ENCODE measurements at regions not wholly inside any gene's neighbourhood (a gene's known extent, or its start where the extent isn't known, plus 50 kb on each side); places are given as distances from the start of the nearest gene placed in this dataset.
A peak's percentile ranks its signal among the peaks of the same experiment; 100 is the strongest.

GRCh38 chr2:171216631-171217030 is 55.9 kb upstream of the TLK1 start:
- Histone ChIP-seq H3K79me2 (ENCODE audit: control insufficient read depth, insufficient read depth, low read length) (no peaks in the 10 kb centered on the region), H3K36me3 (ENCODE audit: control insufficient read depth, insufficient read depth, low read length) (no peaks in the 10 kb centered on the region), H3K9ac (ENCODE audit: insufficient read depth, low read length) (no peak overlapping the region), H3K27me3 (ENCODE audit: control insufficient read depth, insufficient read depth, low read length) (no peaks in the 10 kb centered on the region), H3K4me2 (ENCODE audit: extremely low read depth, insufficient read depth, low read length) (no peak overlapping the region), H3K4me1 (ENCODE audit: control insufficient read depth, extremely low read depth, insufficient read depth, low read length) (no peaks in the 10 kb centered on the region), H4K20me1 (ENCODE audit: control insufficient read depth, extremely low read depth, insufficient read depth, low read length) (no peaks in the 10 kb centered on the region), H3K4me3 (replicated peaks in 1 of 4; ENCODE audit: control extremely low read depth in 1 of 4, insufficient read depth in 1 of 4, low read depth in 3 of 4, low read length in 4 of 4) (no peak overlapping the region), H2AFZ (ENCODE audit: low read length) (no peak overlapping the region), H3K9me3 (ENCODE audit: control insufficient read depth, insufficient read depth, low read depth, low read length) (no peaks in the 10 kb centered on the region), H3K27ac (ENCODE audit: insufficient read depth, low read length) (no peak overlapping the region)
- DNase-seq (ENCODE audit: low read depth in 2 of 2): no peak
- no peak for TF ChIP-seq CTCF (conservative IDR thresholded peaks at IDR 0.05 in 1 of 2, IDR thresholded peaks at IDR 0.05 in 1 of 2; ENCODE audit: low read depth in 1 of 2, low read length in 2 of 2)
- no peak for TF ChIP-seq EZH2 (IDR thresholded peaks at IDR 0.05; ENCODE audit: low read length, missing control alignments)

GRCh38 chr2:171214093-171214492 is 53.4 kb upstream of the TLK1 start:
- no peak overlapping the region for H2AFZ ChIP-seq (ENCODE audit: low read length)
- H3K27ac ChIP-seq (ENCODE audit: insufficient read depth, low read length): no peak overlapping the region
- no peaks in the 10 kb centered on the region for H3K79me2 ChIP-seq (ENCODE audit: control insufficient read depth, insufficient read depth, low read length)
- H3K36me3 ChIP-seq (ENCODE audit: control insufficient read depth, insufficient read depth, low read length): no peaks in the 10 kb centered on the region
- H4K20me1 ChIP-seq (ENCODE audit: control insufficient read depth, extremely low read depth, insufficient read depth, low read length): no peaks in the 10 kb centered on the region
- H3K27me3 ChIP-seq (ENCODE audit: control insufficient read depth, insufficient read depth, low read length): no peaks in the 10 kb centered on the region
- no peaks in the 10 kb centered on the region for H3K4me1 ChIP-seq (ENCODE audit: control insufficient read depth, extremely low read depth, insufficient read depth, low read length)
- H3K9ac ChIP-seq (ENCODE audit: insufficient read depth, low read length): no peak overlapping the region
- no peak for DNase-seq (ENCODE audit: low read depth in 2 of 2)
- H3K4me2 ChIP-seq (ENCODE audit: extremely low read depth, insufficient read depth, low read length): no peak overlapping the region
- TF ChIP-seq EZH2 (IDR thresholded peaks at IDR 0.05; ENCODE audit: low read length, missing control alignments): no peak
- TF ChIP-seq CTCF (conservative IDR thresholded peaks at IDR 0.05 in 1 of 2, IDR thresholded peaks at IDR 0.05 in 1 of 2; ENCODE audit: low read depth in 1 of 2, low read length in 2 of 2): no peak
- H3K4me3 ChIP-seq (replicated peaks in 1 of 4; ENCODE audit: control extremely low read depth in 1 of 4, insufficient read depth in 1 of 4, low read depth in 3 of 4, low read length in 4 of 4): no peak overlapping the region
- H3K9me3 ChIP-seq (ENCODE audit: control insufficient read depth, insufficient read depth, low read depth, low read length): no peaks in the 10 kb centered on the region

- peak in 1 of 2 donors; percentile 6 for DNase-seq (ENCODE audit: low read depth in 2 of 2)
- TF ChIP-seq EZH2 (IDR thresholded peaks at IDR 0.05; ENCODE audit: low read length, missing control alignments): no peak
- no peak for TF ChIP-seq CTCF (conservative IDR thresholded peaks at IDR 0.05 in 1 of 2, IDR thresholded peaks at IDR 0.05 in 1 of 2; ENCODE audit: low read depth in 1 of 2, low read length in 2 of 2)
- no peak overlapping the region for H3K9ac ChIP-seq (ENCODE audit: insufficient read depth, low read length)
- H3K4me3 ChIP-seq (replicated peaks in 1 of 4; ENCODE audit: control extremely low read depth in 1 of 4, insufficient read depth in 1 of 4, low read depth in 3 of 4, low read length in 4 of 4): no peak overlapping the region
- no peak overlapping the region for H3K4me2 ChIP-seq (ENCODE audit: extremely low read depth, insufficient read depth, low read length)
- H3K27me3 ChIP-seq (ENCODE audit: control insufficient read depth, insufficient read depth, low read length): no peaks in the 10 kb centered on the region
- no peak overlapping the region for H2AFZ ChIP-seq (ENCODE audit: low read length)
- no peaks in the 10 kb centered on the region for H3K9me3 ChIP-seq (ENCODE audit: control insufficient read depth, insufficient read depth, low read depth, low read length)
- H3K79me2 ChIP-seq (ENCODE audit: control insufficient read depth, insufficient read depth, low read length): no peaks in the 10 kb centered on the region
- no peaks in the 10 kb centered on the region for H3K4me1 ChIP-seq (ENCODE audit: control insufficient read depth, extremely low read depth, insufficient read depth, low read length)
- H3K27ac ChIP-seq (ENCODE audit: insufficient read depth, low read length): no peak overlapping the region
- H4K20me1 ChIP-seq (ENCODE audit: control insufficient read depth, extremely low read depth, insufficient read depth, low read length): no peaks in the 10 kb centered on the region
- H3K36me3 ChIP-seq (ENCODE audit: control insufficient read depth, insufficient read depth, low read length): no peaks in the 10 kb centered on the region
Measured at GRCh38 chr2:171210864-171211431, 50.3 kb upstream of the TLK1 start.
